Neuronal stem cell (in vitro differentiated cells): ENCODE measurements at regions not wholly inside any gene's neighbourhood (a gene's known extent, or its start where the extent isn't known, plus 50 kb on each side); places are given as distances from the start of the nearest gene placed in this dataset.

ENCODE experiments used
- DNase-seq: peaks from one replicate; pipeline ENCODE4 v3.0.0-alpha.2; 2013; ENCODE audit warnings: low spot score
- H2AFZ ChIP-seq: one replicate; pipeline ENCODE4 v1.6.1; 2013; ENCODE audit warnings: mild to moderate bottlenecking, low read length, inconsistent platforms
- H2AK5ac ChIP-seq: 2 replicates; pipeline ENCODE4 v1.6.1; 2013; ENCODE audit warnings: low read depth, mild to moderate bottlenecking, inconsistent platforms, low read length, moderate library complexity, mixed read lengths
- H2BK120ac ChIP-seq: 2 replicates; pipeline ENCODE4 v1.6.1; 2013; ENCODE audit warnings: low read depth, mild to moderate bottlenecking, inconsistent platforms, low read length, moderate library complexity, mixed read lengths
- H2BK12ac ChIP-seq: one replicate; pipeline ENCODE4 v1.6.1; 2013; ENCODE audit warnings: low read length, inconsistent platforms
- H2BK15ac ChIP-seq: 2 replicates; pipeline ENCODE4 v1.6.1; 2013; ENCODE audit warnings: mild to moderate bottlenecking, low read length, inconsistent platforms, mixed read lengths
- H2BK5ac ChIP-seq: one replicate; pipeline ENCODE4 v1.6.1; 2013; ENCODE audit warnings: inconsistent platforms, mild to moderate bottlenecking, low read length, moderate library complexity
- H3K14ac ChIP-seq: one replicate; pipeline ENCODE4 v1.6.1; 2013; ENCODE audit warnings: low read length, inconsistent platforms
- H3K18ac ChIP-seq: 2 replicates; pipeline ENCODE4 v1.6.1; 2013; ENCODE audit warnings: low read length, inconsistent platforms
- H3K23ac ChIP-seq: 2 replicates; pipeline ENCODE4 v1.6.1; 2013; ENCODE audit warnings: low read depth, mild to moderate bottlenecking, mixed read lengths, low read length, inconsistent platforms; ENCODE audit not compliant: poor library complexity
- H3K27ac ChIP-seq: replicated peaks from 3 replicates; pipeline ENCODE4 v1.5.1; 2013; ENCODE audit warnings: low read length, inconsistent platforms
- H3K27me3 ChIP-seq, 3 experiments: 2 replicates each; pipeline ENCODE4 v1.6.1; 2013; ENCODE audit warnings: low read length in 3 of 3, mild to moderate bottlenecking in 2 of 3, inconsistent platforms in 1 of 3, low read depth in 1 of 3, mixed read lengths in 1 of 3, moderate library complexity in 1 of 3; ENCODE audit not compliant: control insufficient read depth in 3 of 3, insufficient read depth in 3 of 3
- H3K36me3 ChIP-seq, 2 donors: replicated peaks in 1 of 2; 2 replicates each; pipeline ENCODE4 v1.6.1; 2013; ENCODE audit warnings: low read length in 2 of 2; ENCODE audit not compliant: control insufficient read depth in 2 of 2, insufficient read depth in 2 of 2
- H3K4ac ChIP-seq: 2 replicates; pipeline ENCODE4 v1.6.1; 2013; ENCODE audit warnings: inconsistent platforms, mild to moderate bottlenecking, low read length, moderate library complexity
- H3K4me1 ChIP-seq, 2 donors: 1 replicate in 1 of 2; 2 replicates in 1 of 2; pipeline ENCODE4 v1.6.1; 2013; ENCODE audit warnings: low read length in 2 of 2, low read depth in 1 of 2; ENCODE audit not compliant: control insufficient read depth in 2 of 2, insufficient read depth in 1 of 2
- H3K4me2 ChIP-seq: one replicate; pipeline ENCODE4 v1.6.1; 2013; ENCODE audit warnings: mild to moderate bottlenecking, low read length, inconsistent platforms; ENCODE audit not compliant: insufficient read depth, poor library complexity, severe bottlenecking
- H3K4me3 ChIP-seq, 2 donors: 2 replicates each; pipeline ENCODE4 v1.5.1; 2013; ENCODE audit warnings: low read length in 2 of 2, mild to moderate bottlenecking in 2 of 2, inconsistent platforms in 1 of 2, moderate library complexity in 1 of 2
- H3K79me1 ChIP-seq: one replicate; pipeline ENCODE4 v1.6.1; 2013; ENCODE audit warnings: low read depth, mild to moderate bottlenecking, inconsistent platforms, low read length, moderate library complexity
- H3K9ac ChIP-seq: one replicate; pipeline ENCODE4 v1.6.1; 2013; ENCODE audit warnings: mild to moderate bottlenecking, low read depth, low read length, inconsistent platforms; ENCODE audit not compliant: poor library complexity
- H3K9me3 ChIP-seq, 2 donors: replicated peaks in 1 of 2; 2 replicates each; pipeline versions ENCODE3 to v1.6.1; 2013; ENCODE audit warnings: low read length in 2 of 2, mild to moderate bottlenecking in 2 of 2, inconsistent platforms in 1 of 2, low read depth in 1 of 2, mixed read lengths in 1 of 2, moderate library complexity in 1 of 2; ENCODE audit not compliant: control insufficient read depth in 2 of 2, insufficient read depth in 1 of 2
- H4K8ac ChIP-seq: one replicate; pipeline ENCODE4 v1.6.1; 2013; ENCODE audit warnings: low read depth, mild to moderate bottlenecking, inconsistent platforms, low read length, moderate library complexity
- H4K91ac ChIP-seq: one replicate; pipeline ENCODE4 v1.6.1; 2013; ENCODE audit warnings: low read length, low read depth, mild to moderate bottlenecking, inconsistent platforms; ENCODE audit not compliant: poor library complexity
- WGBS, 2 donors: extraction: QIAGEN DNeasy Blood & Tissue Kit; methylation state at CpG; one replicate each; pipeline ENCODE4 v1.1.7; 2013; ENCODE audit warnings: missing lambda C conversion rate in 2 of 2, mixed read lengths in 1 of 2; ENCODE audit not compliant: insufficient read length in 2 of 2, insufficient replicate concordance in 1 of 2; ENCODE audit errors: extremely low coverage in 2 of 2; 5-methylcytosine and 5-hydroxymethylcytosine counted together

DNA sequence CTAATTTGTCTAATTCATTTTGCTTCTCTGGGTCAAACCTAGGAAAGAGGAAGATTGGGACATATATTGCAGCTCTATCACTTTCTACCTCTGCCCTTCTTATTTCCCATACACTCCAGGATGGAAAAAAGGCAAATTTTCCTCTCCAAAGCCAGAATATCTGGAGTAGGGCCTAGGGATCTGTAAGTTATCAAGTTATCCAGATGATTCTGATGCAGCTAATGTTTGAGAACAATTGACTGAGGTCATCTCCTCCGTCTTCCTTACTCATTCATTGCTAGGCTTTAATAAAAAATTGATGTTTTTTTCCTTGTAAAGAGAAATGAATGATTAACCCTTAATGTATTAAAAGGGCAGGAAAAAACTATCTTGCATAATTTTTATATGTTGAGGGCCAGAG, 211.9 kb upstream of the GLI3 start:
- Histone ChIP-seq H3K27ac (no peak overlapping the region), H3K4me2 (no peak overlapping the region), H3K9me3 (peaks cover 7 to 8% of the 10 kb centered on the region in 2 donors), H3K9ac (no peak overlapping the region), H2BK12ac (no peak overlapping the region), H2AFZ (no peak overlapping the region), H3K18ac (no peak overlapping the region), H3K79me1 (no peaks in the 10 kb centered on the region), H3K27me3 (no peaks in the 10 kb centered on the region), H3K4me3 (no peak overlapping the region), H3K4ac (no peak overlapping the region), H2BK15ac (no peak overlapping the region), H3K4me1 (peaks cover 0 to 2% of the 10 kb centered on the region in 2 donors), H3K14ac (no peak overlapping the region), H3K23ac (no peak overlapping the region), H4K8ac (no peak overlapping the region), H4K91ac (no peak overlapping the region), H2AK5ac (no peak overlapping the region), H2BK5ac (no peak overlapping the region), H2BK120ac (no peak overlapping the region), H3K36me3 (no peaks in the 10 kb centered on the region)
- WGBS, 2 donors: no CpG with 5 or more reads among the region's 1 CpG
- DNase-seq: no peak

GRCh38 chr7:42445691-42446090, 208.7 kb upstream of the GLI3 start:
- no peaks in the 10 kb centered on the region for H3K27me3 ChIP-seq

GRCh38 chr7:42440951-42441350, 203.9 kb upstream of the GLI3 start:
- H2AFZ ChIP-seq: no peak overlapping the region
- H4K91ac ChIP-seq: no peak overlapping the region
- H3K9me3 ChIP-seq: peaks cover 3 to 15% of the 10 kb centered on the region in 2 donors
- H3K4ac ChIP-seq: no peak overlapping the region
- H3K4me3 ChIP-seq: no peak overlapping the region
- H3K9ac ChIP-seq: no peak overlapping the region
- H3K27ac ChIP-seq: no peak overlapping the region
- H2BK120ac ChIP-seq: no peak overlapping the region
- no peaks in the 10 kb centered on the region for H3K36me3 ChIP-seq
- peak overlapping the region; percentile 13 for H2BK5ac ChIP-seq
- H4K8ac ChIP-seq: no peak overlapping the region
- no peaks in the 10 kb centered on the region for H3K4me1 ChIP-seq
- no peaks in the 10 kb centered on the region for H3K79me1 ChIP-seq
- no peak overlapping the region for H3K14ac ChIP-seq
- H3K27me3 ChIP-seq: no peaks in the 10 kb centered on the region
- H2AK5ac ChIP-seq: no peak overlapping the region
- no peak overlapping the region for H3K23ac ChIP-seq
- H2BK12ac ChIP-seq: no peak overlapping the region
- WGBS, 2 donors: no CpG with 5 or more reads among the region's 5 CpGs
- no peak overlapping the region for H3K4me2 ChIP-seq
- H2BK15ac ChIP-seq: no peak overlapping the region
- DNase-seq: no peak
- no peak overlapping the region for H3K18ac ChIP-seq

More at GRCh38 chr7:42445691-42446090, 208.7 kb upstream of the GLI3 start:
- no peak overlapping the region for H3K14ac ChIP-seq
- H3K9me3 ChIP-seq: peaks cover 9 to 14% of the 10 kb centered on the region in 2 donors
- H4K8ac ChIP-seq: no peak overlapping the region
- no peak overlapping the region for H3K18ac ChIP-seq
- no peak overlapping the region for H2AFZ ChIP-seq
- no peak overlapping the region for H3K9ac ChIP-seq
- H3K27ac ChIP-seq: no peak overlapping the region
- no peak overlapping the region for H3K4me2 ChIP-seq
- DNase-seq: no peak
- H3K23ac ChIP-seq: no peak overlapping the region
- H3K79me1 ChIP-seq: no peaks in the 10 kb centered on the region
- H2BK15ac ChIP-seq: no peak overlapping the region
- no peak overlapping the region for H3K4ac ChIP-seq
- H2BK5ac ChIP-seq: no peak overlapping the region
- H2BK120ac ChIP-seq: no peak overlapping the region
- no peak overlapping the region for H4K91ac ChIP-seq
- no peaks in the 10 kb centered on the region for H3K36me3 ChIP-seq
- H3K4me1 ChIP-seq: peaks cover 0 to 2% of the 10 kb centered on the region in 2 donors
- no peak overlapping the region for H2AK5ac ChIP-seq
- H2BK12ac ChIP-seq: no peak overlapping the region
- H3K4me3 ChIP-seq: no peak overlapping the region

DNA sequence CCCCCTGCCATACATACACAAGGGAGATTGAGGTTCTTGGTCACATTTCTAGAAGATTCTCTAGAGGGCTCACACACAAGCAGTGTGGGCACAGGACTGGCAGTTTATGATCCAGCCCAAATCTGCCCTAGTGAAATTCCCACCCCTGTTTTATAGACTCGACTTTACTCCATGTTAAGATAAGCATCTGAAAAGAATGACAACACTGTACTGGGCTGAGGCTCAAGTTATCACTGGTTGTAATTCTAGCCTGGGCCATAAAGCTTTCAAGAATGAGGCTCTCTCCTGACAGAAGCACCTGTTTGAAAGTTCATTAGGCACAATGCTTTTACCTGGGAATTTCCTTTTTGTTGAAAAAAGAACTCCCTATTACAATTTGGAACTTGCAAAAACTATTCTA, 195.6 kb upstream of the GLI3 start:
- Histone ChIP-seq H3K4ac (no peak overlapping the region), H2BK120ac (no peak overlapping the region), H3K18ac (no peak overlapping the region), H2BK15ac (no peak overlapping the region), H3K23ac (no peak overlapping the region), H3K79me1 (no peaks in the 10 kb centered on the region), H3K14ac (no peak overlapping the region), H3K9ac (no peak overlapping the region), H3K36me3 (no peaks in the 10 kb centered on the region), H2AK5ac (no peak overlapping the region), H2BK5ac (no peak overlapping the region), H4K91ac (no peak overlapping the region), H4K8ac (no peak overlapping the region), H3K4me2 (no peak overlapping the region), H3K9me3 (no peaks in the 10 kb centered on the region), H2AFZ (no peak overlapping the region), H3K4me1 (peaks cover 0 to 8% of the 10 kb centered on the region in 2 donors), H3K27ac (no peak overlapping the region), H2BK12ac (no peak overlapping the region), H3K4me3 (no peak overlapping the region), H3K27me3 (no peaks in the 10 kb centered on the region)
- no peak for DNase-seq
- WGBS, 2 donors: no CpG with 5 or more reads among the region's 1 CpG
